K562 (cell line): ENCODE measurements at regions not wholly inside any gene's neighbourhood (a gene's known extent, or its start where the extent isn't known, plus 50 kb on each side); places are given as distances from the start of the nearest gene placed in this dataset.

ENCODE experiments used
- BCLAF1 ChIP-seq, 2 experiments: fragments of 450-650 bp in 1 of 2; IDR thresholded peaks; 2 replicates each; pipeline ENCODE4 v1.6.1; 2011 to 2017; ENCODE audit warnings: low read depth in 2 of 2, antibody characterized with exemption in 1 of 2, borderline replicate concordance in 1 of 2, low read length in 1 of 2, mild to moderate bottlenecking in 1 of 2, mixed read lengths in 1 of 2; ENCODE audit not compliant: control insufficient read depth in 1 of 2
- CBX3 ChIP-seq, 2 experiments: IDR thresholded peaks; 1 replicate in 1 of 2; 2 replicates in 1 of 2; pipeline ENCODE4 v1.6.1; 2012; ENCODE audit warnings: inconsistent platforms in 2 of 2, low read length in 2 of 2, borderline replicate concordance in 1 of 2, control low read depth in 1 of 2
- DNMT1 ChIP-seq: fragments of 450-650 bp; IDR thresholded peaks from 2 replicates; pipeline ENCODE4 v1.6.1; 2016; ENCODE audit warnings: antibody characterized with exemption, mild to moderate bottlenecking
- ERF ChIP-seq: fragments of 450-650 bp; formaldehyde crosslinking; IDR thresholded peaks from 2 replicates; pipeline ENCODE4 v1.4.0; 2020; ENCODE audit warnings: mild to moderate bottlenecking, mixed read lengths
- KDM2B ChIP-seq: fragments of 250-450 bp; sonication (Bioruptor Pico); IDR thresholded peaks from 2 replicates; pipeline ENCODE4 v1.8.0; 2021; ENCODE audit warnings: mild to moderate bottlenecking, moderate library complexity
- KDM5B ChIP-seq: fragments of 200-600 bp; sonication (generic); IDR thresholded peaks from 2 replicates; pipeline ENCODE4 v1.6.1; 2012; ENCODE audit warnings: low read depth, mild to moderate bottlenecking, moderate library complexity, low read length, control low read depth, inconsistent platforms; ENCODE audit not compliant: insufficient replicate concordance
- NFXL1 ChIP-seq: fragments of 450-650 bp; formaldehyde crosslinking; IDR thresholded peaks from 2 replicates; pipeline ENCODE4 v1.4.0; 2021; ENCODE audit warnings: mild to moderate bottlenecking
- ZBTB26 ChIP-seq: fragments of 450-650 bp; formaldehyde crosslinking; IDR thresholded peaks from 2 replicates; pipeline ENCODE4 v1.4.0; 2022; ENCODE audit warnings: missing genetic modification characterization
- ZBTB7A ChIP-seq: IDR thresholded peaks from 2 replicates; pipeline ENCODE4 v1.6.1; 2011; ENCODE audit warnings: low read depth, mild to moderate bottlenecking, low read length, moderate library complexity, borderline replicate concordance; ENCODE audit not compliant: control insufficient read depth
- ZC3H11A ChIP-seq: IDR thresholded peaks from 2 replicates; pipeline ENCODE4 v1.6.1; 2012; ENCODE audit warnings: low read depth, low read length, improper control_type of control experiment
- ZNF512 ChIP-seq: IDR thresholded peaks from 2 replicates; pipeline ENCODE4 v1.6.1; 2016; ENCODE audit warnings: missing genetic modification characterization, missing compliant biosample characterization
- TF ChIP-seq, protein P1 (sequence below), 3 experiments: IDR thresholded peaks in 2 of 3; conservative IDR thresholded peaks in 1 of 3; 2 replicates each; pipeline ENCODE4 v1.5.1; 2011 to 2012; ENCODE audit warnings: low read length in 3 of 3, mild to moderate bottlenecking in 3 of 3, control low read depth in 2 of 3, improper control_type of control experiment in 1 of 3, inconsistent platforms in 1 of 3, low read depth in 1 of 3, mixed read lengths in 1 of 3, moderate library complexity in 1 of 3; ENCODE audit not compliant: insufficient read depth in 2 of 3
- TF ChIP-seq, protein P2 (sequence below): sonication (generic); formaldehyde crosslinking; IDR thresholded peaks from 2 replicates; pipeline ENCODE4 v1.8.1; 2022; ENCODE audit warnings: missing genetic modification reagents
- TF ChIP-seq, protein P3 (sequence below), 2 experiments: fragments of 450-650 bp in 1 of 2; sonication (generic) in 1 of 2; formaldehyde crosslinking in 1 of 2; IDR thresholded peaks in 1 of 2; conservative IDR thresholded peaks in 1 of 2; 2 replicates each; pipeline versions ENCODE4 v1.6.1 to v1.8.1; 2016 to 2023; ENCODE audit warnings: mild to moderate bottlenecking in 2 of 2, moderate library complexity in 2 of 2, inconsistent platforms in 1 of 2, missing genetic modification reagents in 1 of 2

DNA sequence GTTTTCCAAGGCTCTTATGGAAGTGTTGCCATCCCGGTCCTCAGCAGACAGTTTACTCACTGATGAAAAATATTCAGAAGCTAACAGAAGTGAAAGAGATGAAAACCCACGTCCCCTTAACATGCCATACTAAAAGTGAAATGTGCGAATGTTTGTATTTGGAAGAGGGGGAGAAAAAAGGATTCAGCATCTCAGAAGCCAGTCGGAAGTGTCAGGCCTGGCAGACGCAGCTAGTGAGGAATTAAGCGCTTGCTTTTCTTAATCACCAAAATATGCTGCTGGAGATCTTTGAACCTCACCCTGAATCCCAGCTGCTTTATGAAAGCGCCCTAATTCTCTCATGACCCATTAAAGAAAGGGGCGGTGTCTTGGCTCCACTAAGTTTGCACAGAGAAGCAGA lies 653.7 kb downstream of the DCDC2C start:
- no peak for TF ChIP-seq NFXL1
- no peak for TF ChIP-seq KDM5B
- TF ChIP-seq, protein P1, sequence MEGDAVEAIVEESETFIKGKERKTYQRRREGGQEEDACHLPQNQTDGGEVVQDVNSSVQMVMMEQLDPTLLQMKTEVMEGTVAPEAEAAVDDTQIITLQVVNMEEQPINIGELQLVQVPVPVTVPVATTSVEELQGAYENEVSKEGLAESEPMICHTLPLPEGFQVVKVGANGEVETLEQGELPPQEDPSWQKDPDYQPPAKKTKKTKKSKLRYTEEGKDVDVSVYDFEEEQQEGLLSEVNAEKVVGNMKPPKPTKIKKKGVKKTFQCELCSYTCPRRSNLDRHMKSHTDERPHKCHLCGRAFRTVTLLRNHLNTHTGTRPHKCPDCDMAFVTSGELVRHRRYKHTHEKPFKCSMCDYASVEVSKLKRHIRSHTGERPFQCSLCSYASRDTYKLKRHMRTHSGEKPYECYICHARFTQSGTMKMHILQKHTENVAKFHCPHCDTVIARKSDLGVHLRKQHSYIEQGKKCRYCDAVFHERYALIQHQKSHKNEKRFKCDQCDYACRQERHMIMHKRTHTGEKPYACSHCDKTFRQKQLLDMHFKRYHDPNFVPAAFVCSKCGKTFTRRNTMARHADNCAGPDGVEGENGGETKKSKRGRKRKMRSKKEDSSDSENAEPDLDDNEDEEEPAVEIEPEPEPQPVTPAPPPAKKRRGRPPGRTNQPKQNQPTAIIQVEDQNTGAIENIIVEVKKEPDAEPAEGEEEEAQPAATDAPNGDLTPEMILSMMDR (IDR thresholded peaks at IDR 0.05 in 2 of 3, conservative IDR thresholded peaks at IDR 0.05 in 1 of 3; ENCODE audit: insufficient read depth in 2 of 3, low read depth in 1 of 3, low read length in 3 of 3), result no peak
- TF ChIP-seq, protein P2, sequence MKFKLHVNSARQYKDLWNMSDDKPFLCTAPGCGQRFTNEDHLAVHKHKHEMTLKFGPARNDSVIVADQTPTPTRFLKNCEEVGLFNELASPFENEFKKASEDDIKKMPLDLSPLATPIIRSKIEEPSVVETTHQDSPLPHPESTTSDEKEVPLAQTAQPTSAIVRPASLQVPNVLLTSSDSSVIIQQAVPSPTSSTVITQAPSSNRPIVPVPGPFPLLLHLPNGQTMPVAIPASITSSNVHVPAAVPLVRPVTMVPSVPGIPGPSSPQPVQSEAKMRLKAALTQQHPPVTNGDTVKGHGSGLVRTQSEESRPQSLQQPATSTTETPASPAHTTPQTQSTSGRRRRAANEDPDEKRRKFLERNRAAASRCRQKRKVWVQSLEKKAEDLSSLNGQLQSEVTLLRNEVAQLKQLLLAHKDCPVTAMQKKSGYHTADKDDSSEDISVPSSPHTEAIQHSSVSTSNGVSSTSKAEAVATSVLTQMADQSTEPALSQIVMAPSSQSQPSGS (CRISPR knock-in tag), result no peak
- TF ChIP-seq, protein P3, sequence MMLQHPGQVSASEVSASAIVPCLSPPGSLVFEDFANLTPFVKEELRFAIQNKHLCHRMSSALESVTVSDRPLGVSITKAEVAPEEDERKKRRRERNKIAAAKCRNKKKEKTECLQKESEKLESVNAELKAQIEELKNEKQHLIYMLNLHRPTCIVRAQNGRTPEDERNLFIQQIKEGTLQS (IDR thresholded peaks at IDR 0.05), result no peak
- TF ChIP-seq, protein P3 (CRISPR knock-in tag; conservative IDR thresholded peaks at IDR 0.05), result no peak
- TF ChIP-seq BCLAF1 (IDR thresholded peaks at IDR 0.05; ENCODE audit: borderline replicate concordance in 1 of 2, control insufficient read depth in 1 of 2, low read depth in 2 of 2, low read length in 1 of 2), result no peak
- no peak for TF ChIP-seq ERF (CRISPR knock-in tag)
- TF ChIP-seq ZNF512, result no peak
- no peak for TF ChIP-seq ZBTB26 (CRISPR knock-in tag)
- TF ChIP-seq CBX3 (IDR thresholded peaks at IDR 0.05; ENCODE audit: borderline replicate concordance in 1 of 2, low read length in 2 of 2), result no peak
- TF ChIP-seq ZBTB7A, result no peak
- no peak for TF ChIP-seq ZC3H11A
- no peak for TF ChIP-seq KDM2B (CRISPR knock-in tag)
- no peak for TF ChIP-seq DNMT1
